GM18858 (cell line): ENCODE measurements at regions not wholly inside any gene's neighbourhood (a gene's known extent, or its start where the extent isn't known, plus 50 kb on each side); places are given as distances from the start of the nearest gene placed in this dataset.
"Not testable (repeated sequence)": the region's sequence is repeated elsewhere in the genome, so short reads cannot be mapped to it uniquely, and the experiment has no call there.

Experiments
- ATAC-seq: cut with Tn5 transposase; IDR thresholded peaks from one replicate; pipeline ENCODE4 v1.9.1; 2021; ENCODE audit not compliant: unreplicated experiment

DNA sequence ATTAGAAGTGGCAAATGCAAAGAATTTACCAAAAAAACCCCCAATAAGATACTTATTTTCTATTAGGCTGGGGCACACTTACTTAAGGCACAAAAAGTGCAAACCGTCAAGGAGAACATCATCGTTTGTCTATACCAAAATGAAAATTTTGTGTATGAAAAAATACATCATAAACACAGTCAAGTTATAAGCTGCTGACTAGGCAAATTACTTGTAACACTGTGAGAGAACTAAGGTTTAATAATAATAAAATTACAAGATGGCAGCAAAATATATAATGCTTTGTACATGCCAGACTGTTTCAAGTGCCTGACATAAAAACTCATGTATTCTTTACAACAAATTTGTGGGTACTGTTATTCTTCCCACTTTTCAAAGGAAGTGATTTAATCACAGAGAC is 297.2 kb upstream of the CRBN start:
- no peak for ATAC-seq

DNA sequence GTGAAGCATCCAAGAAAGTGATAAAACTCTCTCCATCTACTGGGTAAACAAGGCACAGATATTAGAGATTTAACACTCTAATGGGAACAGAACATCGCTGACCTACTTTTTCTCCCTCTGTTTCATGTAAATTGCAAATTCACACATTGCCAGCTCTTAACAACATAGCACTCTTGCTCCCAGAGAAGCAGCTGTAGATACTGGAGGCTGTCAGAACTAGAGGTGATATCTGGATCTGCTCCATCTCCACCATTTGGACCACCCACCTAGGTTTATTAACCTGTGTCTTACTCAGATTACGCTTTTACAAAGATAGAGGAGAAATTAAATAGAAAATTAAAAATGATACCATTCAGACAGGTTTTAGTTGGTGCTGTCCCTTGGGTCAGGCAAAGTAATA is 289.1 kb upstream of the CRBN start:
- ATAC-seq, result no peak

DNA sequence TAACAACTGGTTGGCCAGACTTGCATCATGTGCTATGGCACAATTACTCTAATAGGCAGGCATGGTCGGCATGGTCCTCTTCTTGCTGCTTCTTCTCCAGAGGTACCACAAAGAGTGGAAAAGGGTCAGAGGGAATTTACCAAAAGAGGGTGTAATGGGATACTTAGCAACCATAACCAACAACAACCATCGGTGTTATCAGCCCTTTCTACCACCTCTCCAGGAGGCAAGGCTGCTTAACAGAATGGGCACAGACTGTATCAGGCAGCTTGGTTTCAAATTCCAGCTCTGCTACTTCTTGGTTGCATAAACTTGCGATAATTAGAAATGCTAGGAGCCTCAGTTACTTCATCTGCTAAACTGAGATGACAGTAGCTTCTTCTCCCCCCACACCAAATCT is 284.6 kb upstream of the CRBN start:
- ATAC-seq, result no peak

DNA sequence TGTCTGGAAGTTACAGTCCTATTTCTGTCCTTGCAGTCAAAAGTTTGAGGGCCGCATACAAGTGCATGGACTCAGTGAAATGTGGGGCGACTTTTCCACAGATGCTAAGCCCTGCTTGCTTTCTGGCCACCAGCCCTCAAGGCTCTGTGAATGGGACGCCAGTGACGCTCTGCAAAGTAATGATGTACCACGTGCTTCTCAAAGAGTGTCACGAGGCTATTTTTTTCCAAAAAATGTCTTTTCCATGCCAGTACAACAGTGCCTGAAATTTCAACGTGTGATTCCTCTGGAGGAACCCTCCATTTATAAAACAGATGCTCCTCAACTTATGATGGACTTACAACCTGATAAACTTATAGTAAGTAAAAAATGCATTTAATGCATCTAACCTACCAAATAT is 281.8 kb upstream of the CRBN start:
- ATAC-seq, result no peak

DNA sequence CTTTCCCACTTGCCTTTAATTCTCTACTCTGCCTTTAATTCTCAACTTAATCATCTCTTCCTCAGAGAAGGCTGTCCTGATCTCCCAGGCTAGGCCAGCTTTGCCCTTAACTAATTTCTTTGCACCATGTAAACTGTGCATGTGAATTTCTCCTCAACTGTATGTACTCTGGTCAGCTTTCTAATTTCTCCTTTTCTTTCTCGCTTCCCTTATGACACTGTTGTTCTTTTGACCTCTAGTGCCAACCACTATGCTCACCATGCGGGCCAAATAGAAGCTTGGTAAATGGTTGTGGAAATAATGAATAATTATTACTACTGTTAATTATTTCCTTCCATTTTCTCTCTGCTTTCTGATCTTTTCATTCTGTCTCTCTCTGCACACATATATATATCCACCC is 269.0 kb upstream of the CRBN start:
- no peak for ATAC-seq

DNA sequence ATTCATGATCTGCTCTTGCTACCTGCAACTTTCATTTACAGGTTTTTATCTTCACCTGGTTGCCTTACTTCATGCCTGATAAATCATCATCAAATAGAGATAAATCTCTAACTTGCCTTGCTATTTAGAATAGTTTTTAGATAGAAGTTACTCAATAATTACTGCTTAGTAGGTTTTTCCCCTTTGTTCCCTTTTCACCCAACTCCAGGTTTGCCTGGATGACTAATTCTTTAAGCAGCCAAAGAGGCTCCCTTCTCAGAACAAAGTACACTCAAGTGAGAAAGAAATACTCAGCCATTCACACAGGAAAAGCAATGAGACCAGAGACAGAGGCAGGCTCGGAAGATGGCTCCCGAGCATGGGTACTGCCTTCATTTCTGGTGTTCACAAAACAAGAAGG is 268.1 kb upstream of the CRBN start:
- ATAC-seq, result no peak

DNA sequence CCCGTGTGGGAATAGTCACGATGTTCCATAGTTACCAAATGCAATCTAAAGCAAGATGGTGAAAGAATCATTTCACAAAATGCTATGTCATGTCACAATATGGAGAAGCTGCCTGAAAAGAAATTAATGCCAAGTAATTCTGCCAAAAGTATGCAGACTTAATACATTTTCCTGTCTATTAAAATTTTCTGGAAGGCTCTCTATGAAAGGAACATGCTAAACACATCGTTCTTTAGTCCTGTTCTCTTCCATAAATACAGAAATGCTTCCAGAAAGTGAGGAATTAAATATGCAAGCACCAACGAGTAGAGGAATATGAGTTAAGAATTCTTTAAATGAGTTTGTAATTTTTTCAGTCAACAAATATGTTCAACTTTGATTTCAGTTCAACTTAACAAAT is 266.8 kb upstream of the CRBN start:
- ATAC-seq, result no peak

DNA sequence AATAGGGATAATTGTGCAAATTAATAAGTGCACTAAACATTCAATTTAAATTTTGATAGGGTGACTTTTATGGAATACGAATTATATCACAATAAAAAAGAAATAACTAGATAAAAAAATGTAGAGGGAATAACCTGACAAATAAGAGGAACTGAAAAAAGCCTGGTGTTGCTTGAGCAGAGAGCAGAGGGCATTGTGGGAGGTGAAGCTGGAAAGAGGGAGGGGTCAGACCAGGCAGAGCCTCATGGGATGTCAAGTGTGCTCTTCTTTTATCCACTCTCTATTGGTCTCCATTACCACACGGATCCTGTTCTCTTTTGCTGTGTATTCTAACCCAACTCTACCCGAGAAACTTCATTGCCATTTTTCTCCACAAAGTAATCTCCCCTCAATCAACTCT is 264.0 kb upstream of the CRBN start:
- ATAC-seq, result no peak

DNA sequence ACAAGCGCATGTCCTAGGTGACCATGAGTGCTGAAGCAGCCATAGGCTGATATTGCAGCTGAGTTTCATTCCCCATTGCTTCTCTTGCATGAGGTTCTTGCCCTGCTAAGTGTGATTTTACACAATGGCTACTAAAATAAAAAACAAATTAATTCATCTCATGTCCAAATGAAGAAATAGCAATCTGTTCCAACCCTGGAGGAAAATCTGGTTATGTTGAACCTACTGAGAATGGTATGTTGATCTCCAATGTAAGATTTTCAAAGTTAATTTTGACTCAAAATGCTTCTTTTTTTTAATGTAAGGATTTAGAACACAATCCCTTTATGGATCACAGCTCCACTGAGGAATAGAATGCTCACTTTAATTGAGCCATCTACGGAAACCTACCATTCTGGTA is 254.2 kb upstream of the CRBN start:
- ATAC-seq, result no peak

DNA sequence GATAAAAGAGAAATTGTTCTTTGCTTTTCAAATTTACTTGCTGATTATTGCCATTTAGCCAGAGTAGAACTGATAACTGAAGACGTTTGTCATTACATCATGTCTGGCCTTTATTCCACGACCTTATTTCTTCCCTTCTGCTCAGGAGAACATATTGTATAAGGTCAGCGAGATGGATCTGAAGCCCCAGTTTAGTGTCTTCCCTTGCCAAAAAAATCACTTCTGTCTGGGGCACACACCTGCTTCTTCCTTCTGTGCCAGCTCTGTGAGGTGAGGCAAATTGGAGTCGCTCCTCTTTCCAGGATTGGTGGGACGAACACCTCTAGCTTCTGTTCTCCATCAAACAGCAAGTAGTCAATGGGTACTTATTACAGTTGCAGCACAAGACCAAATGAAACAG is 250.3 kb upstream of the CRBN start:
- no peak for ATAC-seq

DNA sequence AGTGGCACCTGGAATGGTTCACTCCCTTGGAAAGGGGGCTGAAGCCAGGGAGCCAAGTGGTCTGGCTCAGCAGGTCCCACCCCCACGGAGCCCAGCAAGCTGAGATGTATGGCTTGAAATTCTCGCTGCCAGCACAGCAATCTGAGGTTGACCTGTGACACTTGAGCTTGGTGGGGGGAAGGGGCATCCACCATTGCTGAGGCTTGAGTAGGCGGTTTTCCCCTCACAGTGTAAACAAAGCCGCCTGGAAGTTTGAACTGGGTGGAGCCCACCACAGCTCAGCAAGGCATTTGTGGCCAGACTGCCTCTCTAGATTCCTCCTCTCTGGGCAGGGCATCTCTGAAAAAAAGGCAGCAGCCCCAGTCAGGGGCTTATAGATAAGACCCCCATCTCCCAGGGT is 228.2 kb upstream of the CRBN start:
- ATAC-seq, result not testable (repeated sequence)

DNA sequence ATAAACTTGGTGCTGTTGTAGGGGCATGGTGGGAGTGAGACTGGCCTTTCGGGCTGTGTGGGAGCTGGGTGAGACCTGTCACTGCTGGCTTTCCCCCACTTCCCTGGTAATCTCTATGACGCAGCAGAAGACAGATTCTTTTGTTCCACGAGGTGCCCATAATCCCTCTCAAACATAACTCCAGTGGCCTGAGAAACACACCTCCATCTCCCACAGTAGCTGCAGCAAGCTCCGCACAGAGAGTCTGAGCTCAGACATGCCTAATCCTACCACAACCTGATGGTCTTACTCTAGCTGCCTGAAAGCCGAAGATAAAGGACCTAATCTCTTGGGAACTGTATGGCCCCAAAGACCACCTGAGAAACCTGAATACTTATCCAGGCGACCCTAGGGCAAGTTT is 225.6 kb upstream of the CRBN start:
- ATAC-seq, result no peak

DNA sequence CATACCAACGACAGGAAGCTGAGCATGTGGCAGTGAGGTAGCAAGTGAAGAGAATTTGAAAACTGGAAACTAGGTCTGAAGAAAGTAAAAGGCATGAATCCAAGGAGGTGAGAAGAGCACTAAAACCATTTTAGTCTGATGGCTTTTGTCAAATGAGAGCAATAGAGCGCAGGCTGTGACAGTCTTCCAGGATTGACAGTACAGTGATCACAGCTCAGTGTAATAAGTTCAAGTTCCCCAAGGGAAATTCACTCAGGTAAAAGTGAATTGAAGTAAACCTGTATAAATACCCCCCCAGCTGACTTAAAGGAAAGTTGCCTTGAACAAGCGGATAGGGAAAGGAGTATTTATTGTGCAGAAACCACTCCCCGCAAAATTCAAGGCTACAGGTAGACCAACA is 224.2 kb upstream of the CRBN start:
- ATAC-seq, result no peak

DNA sequence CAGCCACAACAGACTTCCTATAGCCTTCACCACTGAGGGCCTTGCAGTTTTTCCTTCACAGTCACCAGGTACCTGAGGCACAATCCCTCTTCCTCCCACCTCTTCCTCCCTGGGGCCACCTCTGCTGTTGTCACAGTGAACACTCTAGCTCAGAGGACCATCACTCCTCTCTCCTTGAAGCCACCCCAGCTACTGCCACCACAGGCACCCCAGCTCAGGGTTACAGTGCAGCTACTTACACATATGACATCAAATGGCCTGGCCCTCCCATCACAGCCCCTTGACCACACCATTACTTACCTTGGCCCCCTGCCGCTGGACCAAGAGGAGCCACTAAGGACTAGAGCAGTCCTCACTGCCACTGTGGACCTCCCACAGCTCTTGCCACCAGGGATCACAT is 213.5 kb upstream of the CRBN start:
- ATAC-seq, result no peak

DNA sequence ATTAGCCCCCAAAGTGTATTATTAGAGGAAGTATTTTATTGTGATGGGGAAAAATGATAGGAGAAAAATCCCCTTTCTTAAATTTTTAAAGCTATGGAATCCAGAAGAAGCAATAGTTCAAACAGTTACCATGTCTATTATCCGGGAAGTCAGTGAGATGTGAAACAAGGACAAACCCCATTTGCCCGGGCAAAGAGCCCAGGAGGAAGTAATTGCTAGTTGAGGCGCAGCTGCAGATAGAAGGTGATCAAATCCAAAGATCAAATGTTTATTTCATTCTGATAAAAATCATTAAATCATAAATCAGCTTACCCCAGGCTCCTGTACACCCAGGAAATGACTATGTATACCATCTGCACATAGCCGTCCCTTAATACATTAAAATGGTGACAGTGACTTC is 204.0 kb upstream of the CRBN start:
- ATAC-seq, result no peak

DNA sequence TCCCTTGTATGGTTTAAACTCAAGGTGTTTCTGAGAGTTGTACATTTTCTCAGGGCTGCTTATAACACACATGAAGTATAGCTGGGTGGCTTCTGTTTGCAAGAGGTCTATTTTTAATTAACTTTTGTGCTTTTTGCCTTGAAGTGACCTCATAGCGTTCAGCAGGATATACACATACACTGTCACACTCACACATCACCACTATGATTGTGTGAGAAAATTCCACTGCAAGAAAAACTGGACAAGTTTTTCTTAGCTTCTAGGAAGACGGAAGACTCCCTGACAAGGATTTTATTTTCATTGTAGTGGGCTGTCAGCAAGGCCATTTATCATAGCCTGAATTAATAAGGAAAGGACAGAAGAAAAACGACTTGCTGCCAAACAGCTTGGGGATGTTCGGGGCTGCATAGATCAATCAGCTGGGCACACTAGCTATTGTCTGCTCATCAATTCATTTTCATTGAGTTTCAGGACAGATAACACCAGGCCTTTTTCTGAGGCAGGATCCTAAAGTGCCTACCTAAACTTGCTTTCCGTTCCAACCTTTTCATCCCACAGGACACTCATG is 192.8 kb upstream of the CRBN start:
- ATAC-seq, result no peak

DNA sequence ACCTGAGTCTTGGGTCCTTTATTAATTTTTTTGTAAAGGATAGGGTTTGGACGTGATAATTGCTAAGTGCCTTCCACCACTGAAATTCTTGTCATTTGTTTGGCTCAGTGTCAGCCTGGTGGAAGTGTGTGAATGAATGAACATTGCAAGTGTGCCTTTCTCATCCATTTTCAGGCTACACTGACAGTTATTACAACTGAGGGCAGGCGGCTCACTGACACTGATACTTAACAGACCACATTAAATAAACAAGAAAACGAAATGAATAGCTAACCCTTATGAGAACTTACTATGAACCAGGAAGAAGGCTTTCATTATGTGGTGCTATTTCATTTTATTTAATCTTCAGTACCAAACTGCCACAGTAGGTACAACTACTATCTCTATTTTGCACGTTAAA is 188.8 kb upstream of the CRBN start:
- ATAC-seq, result no peak

DNA sequence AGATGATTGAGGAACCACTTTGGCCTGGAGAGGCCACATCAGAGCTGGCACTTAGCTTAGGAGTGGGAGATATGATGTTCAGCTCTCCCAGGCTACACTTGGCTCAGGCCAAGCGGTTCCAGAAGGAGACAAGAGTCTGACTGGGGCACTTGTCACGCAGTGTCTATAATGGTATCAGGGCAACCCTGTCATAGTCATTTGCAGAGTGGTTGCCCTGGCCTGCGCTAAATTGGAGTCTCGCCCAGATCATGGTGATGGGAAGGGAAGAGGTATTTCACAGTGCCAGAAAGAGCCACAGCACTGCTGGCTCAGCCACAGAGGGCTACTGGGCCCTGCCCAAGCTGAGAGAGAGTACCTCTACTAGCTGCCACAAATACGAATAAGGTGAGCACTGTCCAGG is 186.9 kb upstream of the CRBN start:
- ATAC-seq, result no peak

DNA sequence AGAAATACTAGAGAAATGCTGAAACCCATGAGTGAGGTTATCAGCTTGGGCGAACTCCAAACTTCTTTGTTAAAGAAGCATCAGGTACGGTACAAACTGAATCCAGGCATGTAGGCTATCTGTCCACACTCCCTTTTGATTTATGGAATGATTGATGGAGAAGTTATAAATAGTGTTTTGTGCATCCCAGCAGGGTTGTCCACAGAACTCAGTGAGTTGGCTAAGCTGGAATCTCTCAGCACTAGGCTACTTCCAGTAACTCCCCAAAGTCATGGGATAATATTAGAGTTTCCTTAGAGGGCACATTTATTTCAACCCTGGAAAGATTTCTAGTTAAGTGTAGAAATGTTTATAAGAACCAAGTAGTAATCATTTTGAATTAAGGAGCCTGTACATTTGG is 186.2 kb upstream of the CRBN start:
- ATAC-seq, result no peak

DNA sequence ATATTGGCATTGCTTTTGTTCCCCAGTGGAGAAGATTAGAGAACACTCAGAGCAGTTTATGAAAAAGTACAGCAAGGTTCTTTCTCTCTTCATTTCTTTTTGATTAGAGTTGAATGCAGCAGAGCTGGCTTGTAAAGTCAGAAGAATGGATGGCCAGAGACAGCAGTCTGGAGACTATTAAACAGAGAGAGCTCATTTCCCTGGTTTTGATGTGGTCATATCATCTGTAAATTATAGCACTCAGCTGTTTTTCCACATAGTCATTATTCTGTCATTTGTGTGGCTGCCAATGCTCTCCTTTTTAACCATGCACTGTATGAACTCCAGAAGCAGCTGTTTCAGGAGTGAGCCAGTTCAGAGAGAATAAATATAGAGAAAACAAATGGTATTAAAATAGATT is 177.4 kb upstream of the CRBN start:
- no peak for ATAC-seq

DNA sequence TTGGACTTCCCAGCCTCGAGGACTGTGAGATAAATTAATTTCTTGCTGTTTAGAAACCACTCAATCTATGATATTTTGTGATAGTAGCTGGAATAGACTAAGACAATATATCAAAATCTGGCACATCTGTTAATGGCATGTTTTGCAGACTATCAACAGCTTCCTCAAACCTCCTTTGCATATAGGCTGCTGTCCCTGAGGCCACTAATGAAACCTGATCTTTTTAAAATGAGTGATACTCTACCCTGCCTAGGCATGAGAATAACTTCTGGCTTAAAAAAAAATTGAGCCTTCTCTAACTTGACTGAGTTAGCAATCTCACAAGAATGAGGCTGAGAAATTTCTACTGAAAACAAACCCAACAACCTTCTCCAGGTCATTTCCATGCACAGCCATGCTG is 176.0 kb upstream of the CRBN start:
- ATAC-seq, result no peak

DNA sequence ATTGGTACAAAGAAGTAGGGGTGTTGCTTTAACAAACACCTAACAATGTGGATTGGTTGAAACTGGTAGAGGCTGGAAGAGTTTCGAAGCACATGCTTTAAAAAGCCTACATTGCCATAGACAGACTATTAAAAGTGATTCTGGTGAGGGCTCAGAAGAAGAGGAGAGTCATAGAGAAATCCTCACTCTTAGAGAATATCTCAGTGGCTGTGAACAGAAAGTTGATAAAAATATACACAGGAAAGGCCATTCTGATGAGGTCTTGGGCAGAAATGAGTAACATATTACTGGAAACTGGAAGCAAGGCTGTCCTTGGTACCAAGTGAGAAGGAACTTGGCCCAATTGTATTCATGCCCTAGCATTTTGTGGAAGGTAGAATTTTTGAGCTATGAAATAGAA is 173.7 kb upstream of the CRBN start:
- ATAC-seq, result peak; percentile 91

DNA sequence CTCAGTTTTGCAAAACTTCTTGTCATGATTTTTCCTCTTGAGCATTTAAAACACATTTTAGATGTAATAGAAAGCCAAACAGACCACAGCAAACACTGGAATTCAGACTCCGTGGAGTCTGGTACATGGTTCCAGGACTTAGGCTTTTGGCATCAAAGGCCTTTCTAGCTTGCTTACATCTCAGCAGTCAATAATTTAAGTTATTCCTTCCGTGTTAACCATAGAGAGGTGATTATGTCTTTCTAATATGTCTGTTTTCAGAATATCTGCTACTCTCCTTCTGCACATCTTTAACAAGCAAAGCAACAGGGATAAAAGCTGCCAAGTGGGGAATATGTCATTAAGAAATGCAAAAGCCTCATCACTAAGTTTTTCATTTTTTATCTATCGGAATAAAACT is 171.7 kb upstream of the CRBN start:
- ATAC-seq, result no peak

DNA sequence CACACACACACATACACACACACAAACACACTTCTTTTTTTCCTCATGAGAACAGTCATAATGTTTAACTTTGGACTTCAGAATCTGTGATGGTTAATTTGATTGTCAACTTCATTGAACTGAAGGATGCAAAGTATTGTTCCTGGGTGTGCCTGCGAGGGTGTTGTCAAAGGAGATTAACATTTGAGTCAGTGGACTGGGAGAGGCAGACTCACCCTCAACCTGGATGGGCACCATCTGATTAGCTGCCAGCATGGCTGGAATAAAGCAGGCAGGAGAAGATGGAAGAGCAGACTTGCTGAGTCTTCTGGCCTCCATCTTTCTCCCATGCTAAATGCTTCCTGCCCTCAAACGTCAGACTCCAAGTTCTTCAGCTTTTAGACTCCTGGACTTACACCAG is 167.6 kb upstream of the CRBN start:
- ATAC-seq, result not testable (repeated sequence)
